Cerebellar cortex (tissue), 1 donor: ENCODE measurements at regions not wholly inside any gene's neighbourhood (a gene's known extent, or its start where the extent isn't known, plus 50 kb on each side); places are given as distances from the start of the nearest gene placed in this dataset.
"Not testable (repeated sequence)": the region's sequence is repeated elsewhere in the genome, so short reads cannot be mapped to it uniquely, and the experiment has no call there.

Experiments
- DNase-seq: peaks from one replicate; pipeline ENCODE4 v3.0.0-alpha.2; 2015; ENCODE audit warnings: low spot score

- no peak for DNase-seq
Observed at GRCh38 chr22:47354668-47355387, 592.4 kb downstream of the TBC1D22A start.

- no peak for DNase-seq
Observed at GRCh38 chr22:47352920-47353700, 590.7 kb downstream of the TBC1D22A start.

- DNase-seq, result no peak
Observed at GRCh38 chr22:47351836-47352579, 589.6 kb downstream of the TBC1D22A start.

DNA sequence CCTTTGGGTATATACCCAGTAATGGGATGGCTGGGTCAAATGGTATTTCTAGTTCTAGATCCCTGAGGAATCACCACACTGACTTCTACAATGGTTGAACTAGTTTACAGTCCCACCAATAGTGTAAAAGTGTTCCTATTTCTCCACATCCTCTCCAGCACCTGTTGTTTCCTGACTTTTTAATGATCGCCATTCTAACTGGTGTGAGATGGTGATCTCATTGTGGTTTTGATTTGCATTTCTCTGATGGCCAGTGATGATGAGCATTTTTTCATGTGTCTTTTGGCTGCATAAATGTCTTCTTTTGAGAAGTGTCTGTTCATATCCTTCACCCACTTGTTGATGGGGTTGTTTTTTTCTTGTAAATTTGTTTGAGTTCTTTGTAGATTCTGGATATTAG lies 583.8 kb downstream of the TBC1D22A start:
- DNase-seq, result not testable (repeated sequence)

- no peak for DNase-seq
Observed at GRCh38 chr22:47345025-47345424, 582.6 kb downstream of the TBC1D22A start.

DNA sequence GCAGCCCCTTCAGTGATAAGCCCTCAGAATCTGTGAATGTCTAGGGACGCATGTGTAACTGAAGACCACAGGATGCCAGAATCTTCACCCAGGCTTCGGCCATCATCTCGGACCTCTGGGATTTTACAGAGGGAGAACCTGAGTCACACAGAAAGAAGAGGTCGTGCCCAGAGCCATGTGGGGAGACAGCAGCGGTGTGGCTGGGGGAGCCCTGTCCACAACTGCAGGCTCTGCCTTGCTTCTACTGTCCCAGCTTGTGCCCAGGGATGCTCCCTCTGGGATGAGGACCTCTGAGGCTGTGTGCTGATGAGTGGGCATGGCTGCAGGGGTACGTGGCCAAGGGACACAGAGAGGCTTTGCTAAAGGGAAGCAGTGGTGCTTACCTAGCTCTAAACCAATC lies 582.0 kb downstream of the TBC1D22A start:
- no peak for DNase-seq

GRCh38 chr22:47343611-47344010 lies 581.2 kb downstream of the TBC1D22A start:
- DNase-seq, result no peak

DNA sequence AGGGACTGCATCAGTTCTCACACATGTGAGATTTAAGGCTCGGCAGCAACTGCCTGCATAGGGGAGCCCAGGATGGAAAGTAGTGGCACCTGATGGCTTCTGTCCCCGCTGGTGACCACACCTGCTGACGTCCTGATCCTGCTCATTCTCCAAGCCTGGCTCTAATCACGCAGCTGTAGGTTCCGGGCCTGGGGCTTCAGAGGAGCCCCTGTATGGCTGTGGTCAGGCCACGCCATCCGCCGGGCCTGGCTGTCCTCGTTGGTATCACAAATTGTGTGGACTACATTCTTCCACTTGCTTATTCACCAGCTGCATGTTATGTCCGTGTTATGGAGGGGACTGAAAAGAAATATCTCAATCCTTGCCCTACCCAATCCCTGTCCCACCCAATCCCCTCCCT lies 580.0 kb downstream of the TBC1D22A start:
- no peak for DNase-seq

- DNase-seq, result no peak
Observed at GRCh38 chr22:47341464-47341863, 579.0 kb downstream of the TBC1D22A start.

DNA sequence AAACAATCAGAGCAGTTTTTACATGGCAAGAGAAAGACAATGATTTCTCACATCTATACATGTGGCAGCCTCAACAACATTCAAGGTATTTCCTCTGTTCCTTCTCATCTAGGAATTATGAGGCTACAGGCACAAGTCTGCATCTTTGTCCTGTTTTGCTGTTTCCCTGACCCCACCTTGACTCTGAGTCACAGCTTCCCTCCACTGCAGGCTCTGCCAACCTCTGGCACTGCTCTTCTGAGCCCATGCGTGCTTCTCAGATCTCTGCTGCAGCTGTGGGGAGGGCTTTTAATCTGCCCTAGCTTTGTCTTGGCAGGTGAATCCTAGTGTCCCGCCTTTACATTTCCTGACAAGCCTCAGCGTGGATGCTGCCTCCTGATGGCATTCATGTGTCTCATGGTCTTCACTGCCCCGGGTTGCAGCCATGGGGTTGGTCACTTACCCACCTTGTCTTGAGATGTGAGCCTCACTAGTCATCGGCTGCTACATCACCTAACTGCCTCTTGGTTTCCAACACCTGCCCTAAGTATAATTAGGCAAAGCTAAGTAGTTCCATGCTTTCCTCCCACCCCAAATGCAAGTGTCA lies 578.5 kb downstream of the TBC1D22A start:
- DNase-seq, result no peak

DNA sequence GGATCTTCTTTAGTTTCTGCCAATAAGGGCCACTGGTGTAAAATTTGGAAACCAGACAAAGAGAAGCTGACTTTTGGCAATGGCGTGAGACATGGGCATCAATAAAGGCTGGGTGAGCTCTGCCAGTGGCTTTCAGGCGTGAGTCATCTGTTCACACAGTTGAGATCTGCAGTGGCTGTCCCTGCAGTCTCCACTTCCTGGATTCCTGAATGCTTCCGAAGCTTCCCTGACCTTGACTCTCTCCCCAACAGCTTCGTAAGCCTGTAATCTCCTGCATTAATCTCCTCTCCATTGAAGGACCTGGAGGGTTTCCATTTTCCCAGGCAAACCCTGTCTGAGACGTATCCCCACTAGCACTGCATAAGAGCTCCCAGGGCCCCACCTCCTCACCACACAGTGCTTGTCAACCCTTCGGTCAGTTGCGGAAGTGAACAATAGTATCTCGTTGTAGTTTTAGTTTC lies 574.7 kb downstream of the TBC1D22A start:
- peak; percentile 56 for DNase-seq

DNA sequence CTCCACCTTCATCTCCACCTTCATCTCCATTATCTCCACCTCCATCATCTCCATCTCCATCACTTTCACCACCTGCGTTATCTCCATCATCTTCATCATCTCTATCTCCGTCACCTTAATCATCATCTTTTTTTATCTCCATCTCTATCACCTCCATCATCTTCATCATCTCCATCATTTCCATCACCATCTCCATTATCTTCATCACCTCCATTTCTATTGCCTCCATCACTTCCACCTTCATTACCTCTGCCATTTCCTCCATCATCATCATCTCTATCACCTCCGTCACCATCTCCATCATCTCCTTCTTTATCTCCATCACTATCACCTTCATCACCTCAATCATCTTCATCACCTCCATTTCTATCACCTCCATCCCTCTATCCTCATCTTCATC lies 573.5 kb downstream of the TBC1D22A start:
- DNase-seq, result no peak

DNA sequence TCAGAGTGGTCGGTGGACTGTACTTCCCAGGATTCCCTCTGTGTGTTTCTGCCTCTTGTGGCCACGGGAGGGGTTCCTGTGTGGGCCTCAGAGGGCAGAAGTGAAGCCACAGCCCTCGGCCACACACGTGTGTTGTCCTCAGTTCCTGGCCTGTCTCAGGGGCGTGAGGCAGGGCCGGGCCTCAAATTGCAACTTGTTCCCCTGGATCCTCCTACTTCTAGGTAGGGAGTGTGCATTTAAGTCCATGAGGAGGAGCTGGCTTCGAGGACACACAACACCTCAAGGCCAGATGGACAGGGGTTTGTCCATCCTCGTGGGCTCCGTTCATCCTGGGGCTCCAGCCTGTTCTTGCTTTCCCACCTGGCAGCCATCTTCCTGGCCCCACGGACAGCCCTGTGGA lies 573.0 kb downstream of the TBC1D22A start:
- DNase-seq, result no peak

GRCh38 chr22:47334601-47335000 lies 572.2 kb downstream of the TBC1D22A start:
- no peak for DNase-seq

DNA sequence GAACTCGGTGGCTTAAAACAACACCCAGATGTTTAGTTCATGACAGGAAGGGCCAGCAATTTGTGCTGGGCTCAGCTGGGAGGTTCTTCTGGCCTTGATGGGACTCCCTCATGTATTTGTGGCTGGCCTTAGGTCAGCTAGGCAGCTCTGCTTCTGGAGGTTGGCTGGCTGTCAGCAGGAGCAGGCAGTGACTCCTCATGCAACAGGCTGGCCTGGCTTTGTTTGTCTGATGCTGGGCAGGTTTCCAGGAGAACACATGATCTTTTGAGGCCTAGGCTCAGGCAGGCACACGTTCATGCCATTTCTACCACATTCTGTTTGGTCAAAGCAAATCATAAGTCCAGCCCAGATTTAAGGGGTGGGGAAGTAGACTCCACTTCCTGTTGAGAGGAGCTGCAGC lies 571.2 kb downstream of the TBC1D22A start:
- no peak for DNase-seq

DNA sequence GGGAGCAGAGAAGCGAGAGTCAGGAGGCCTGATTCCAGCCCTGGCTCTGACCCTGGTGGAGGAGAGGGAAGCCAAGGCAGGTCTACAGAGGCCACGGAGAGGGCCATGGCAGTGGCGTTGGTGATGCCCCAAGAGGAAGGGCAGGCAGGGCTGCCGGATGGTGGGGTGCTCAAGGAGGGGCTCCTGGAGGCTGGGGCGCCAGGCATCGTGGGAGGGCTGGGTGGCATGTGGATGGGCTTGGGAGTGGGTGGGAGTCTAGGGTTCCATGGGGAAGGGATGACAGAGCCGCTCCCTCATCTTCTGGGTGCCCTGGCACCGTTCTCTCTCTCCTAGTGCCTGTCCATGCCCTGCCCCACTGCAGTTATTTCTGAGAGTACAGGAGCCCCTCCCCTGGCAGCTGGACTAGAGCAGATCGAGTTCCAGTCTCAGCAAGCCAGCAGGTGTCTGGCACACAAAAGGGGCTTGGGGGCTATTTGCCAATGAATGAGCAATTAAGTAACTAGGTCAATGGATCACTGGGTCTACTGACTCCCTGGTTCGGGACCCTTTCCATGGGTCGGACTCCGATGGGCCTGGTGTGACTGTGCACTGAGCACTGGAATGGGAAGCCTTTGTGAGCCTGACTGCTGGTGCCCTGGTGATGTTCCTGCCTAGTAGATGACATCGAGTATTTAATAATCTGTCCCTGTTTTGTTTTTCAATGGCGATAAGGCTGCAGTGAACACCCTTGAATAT lies 570.0 kb downstream of the TBC1D22A start:
- no peak for DNase-seq

DNA sequence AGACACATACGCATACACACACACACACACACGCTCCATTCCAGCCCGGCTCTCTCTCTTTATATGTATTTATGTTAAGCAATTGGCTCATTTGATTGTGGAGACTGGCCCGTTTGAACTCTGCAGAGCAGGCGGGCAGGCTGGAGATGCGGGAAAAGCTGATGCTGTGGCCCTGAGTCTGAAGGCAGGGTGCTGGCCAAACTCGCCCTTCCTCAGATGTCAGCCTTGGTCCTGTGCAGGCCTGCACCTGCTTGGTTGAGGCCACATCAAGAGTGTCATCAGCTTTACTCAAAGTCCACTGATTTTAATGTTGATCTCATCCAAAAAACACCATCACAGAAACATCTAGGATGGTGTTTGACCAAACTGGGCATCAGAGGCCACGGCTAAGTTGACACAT lies 569.3 kb downstream of the TBC1D22A start:
- DNase-seq, result no peak

DNA sequence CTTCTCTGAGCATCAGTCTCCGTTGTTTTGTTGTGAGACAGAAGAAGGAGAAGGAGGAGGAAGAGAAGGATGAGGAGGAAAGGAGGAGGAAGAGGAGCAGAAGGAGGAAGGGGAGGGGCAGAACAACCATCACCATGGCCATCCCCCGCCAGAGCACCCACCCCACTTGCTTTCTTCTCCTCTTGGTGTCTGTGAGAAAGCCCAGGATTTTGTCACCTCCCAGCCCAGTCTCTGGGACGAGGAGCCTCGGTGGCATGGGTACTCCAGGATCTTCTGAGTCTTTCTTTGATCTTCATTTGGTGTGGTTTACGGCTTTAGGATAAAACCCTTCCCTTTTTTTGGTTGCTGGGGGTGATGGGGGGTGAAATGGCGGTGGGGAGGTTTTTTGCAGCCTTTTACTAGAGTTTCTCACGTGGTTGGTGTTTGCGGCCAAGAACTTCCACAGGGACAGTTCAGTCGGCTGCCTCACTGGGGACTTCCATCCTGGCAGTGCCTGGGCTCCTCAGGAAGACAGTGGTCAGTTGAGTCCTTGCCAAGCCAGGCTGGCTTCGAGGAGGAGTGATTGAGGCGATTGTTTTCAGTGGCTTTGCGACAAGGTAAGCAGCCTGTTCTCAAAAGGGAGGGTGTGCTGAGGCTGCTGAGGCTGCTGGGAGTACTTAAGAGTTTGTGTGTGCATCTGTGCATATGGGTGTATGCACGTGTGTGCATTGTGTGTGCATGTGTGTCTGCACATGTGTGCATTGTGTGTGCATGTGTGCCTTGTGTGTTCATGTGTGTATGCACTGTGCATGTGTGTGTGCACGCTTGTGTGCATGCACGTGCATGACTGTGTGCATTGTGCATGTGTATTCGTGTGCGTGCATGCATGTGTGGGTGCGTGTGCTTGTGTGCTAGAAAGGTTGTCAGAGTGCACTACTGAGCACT lies 567.5 kb downstream of the TBC1D22A start:
- DNase-seq, result no peak

- no peak for DNase-seq
Observed at GRCh38 chr22:47328550-47329243, 566.2 kb downstream of the TBC1D22A start.

GRCh38 chr22:47327241-47327640 lies 564.8 kb downstream of the TBC1D22A start:
- DNase-seq, result no peak
